Endodermal cell (in vitro differentiated cells): ENCODE measurements at regions not wholly inside any gene's neighbourhood (a gene's known extent, or its start where the extent isn't known, plus 50 kb on each side); places are given as distances from the start of the nearest gene placed in this dataset.

Experiments
- DNase-seq: peaks from one replicate; pipeline ENCODE4 v3.0.0-alpha.2; 2017
- H3K27ac ChIP-seq: 2 replicates; pipeline ENCODE4 v1.5.1; 2013; ENCODE audit warnings: mild to moderate bottlenecking, low read depth, low read length, moderate library complexity
- H3K27me3 ChIP-seq: 2 replicates; pipeline ENCODE4 v1.6.1; 2013; ENCODE audit warnings: mild to moderate bottlenecking, low read length, moderate library complexity; ENCODE audit not compliant: insufficient read depth, control insufficient read depth, poor library complexity, severe bottlenecking
- H3K36me3 ChIP-seq: 2 replicates; pipeline ENCODE4 v1.7.0; 2013; ENCODE audit warnings: mild to moderate bottlenecking, low read length, moderate library complexity; ENCODE audit not compliant: control insufficient read depth, insufficient read depth
- H3K4me1 ChIP-seq: one replicate; pipeline ENCODE4 v1.7.0; 2013; ENCODE audit warnings: low read length; ENCODE audit not compliant: control insufficient read depth, insufficient read depth
- H3K4me3 ChIP-seq: 2 replicates; pipeline ENCODE4 v1.5.1; 2013; ENCODE audit warnings: mild to moderate bottlenecking, low read length, moderate library complexity
- H3K9ac ChIP-seq: 2 replicates; pipeline ENCODE4 v1.6.1; 2013; ENCODE audit warnings: mild to moderate bottlenecking, low read length, moderate library complexity; ENCODE audit not compliant: poor library complexity, severe bottlenecking; ENCODE audit errors: extremely low read depth
- H3K9me3 ChIP-seq: 2 replicates; pipeline ENCODE4 v1.6.1; 2013; ENCODE audit warnings: mild to moderate bottlenecking, low read length, moderate library complexity; ENCODE audit not compliant: control insufficient read depth
- H3K27ac Mint-ChIP-seq: 2 replicates; pipeline ENCODE4 v1.8.0; 2020; ENCODE audit warnings: mixed read lengths
- H3K27me3 Mint-ChIP-seq: 2 replicates; pipeline ENCODE4 v1.8.0; 2021; ENCODE audit warnings: mild to moderate bottlenecking, mixed read lengths; ENCODE audit not compliant: insufficient read depth
- H3K36me3 Mint-ChIP-seq: 2 replicates; pipeline ENCODE4 v1.8.0; 2020; ENCODE audit warnings: low read depth, mixed read lengths
- H3K4me1 Mint-ChIP-seq: 2 replicates; pipeline ENCODE4 v1.8.0; 2020; ENCODE audit warnings: mixed read lengths
- H3K4me3 Mint-ChIP-seq: 2 replicates; pipeline ENCODE4 v1.8.0; 2020; ENCODE audit warnings: mild to moderate bottlenecking, moderate library complexity, mixed read lengths
- H3K9me3 Mint-ChIP-seq: 2 replicates; pipeline ENCODE4 v1.8.0; 2020; ENCODE audit warnings: mild to moderate bottlenecking, mixed read lengths
- WGBS, 2 experiments: methylation state at CpG; one replicate each; pipeline versions ENCODE4 v1.1.5 to v1.1.7; 2013; ENCODE audit warnings: missing lambda C conversion rate in 2 of 2, mixed read lengths in 1 of 2; ENCODE audit not compliant: insufficient coverage in 1 of 2, insufficient read length in 1 of 2; 5-methylcytosine and 5-hydroxymethylcytosine counted together
- TF ChIP-seq, protein P1 (sequence below): fragments of 200-600 bp; sonication (generic); conservative IDR thresholded peaks from 2 replicates; pipeline ENCODE4 v1.5.0; 2021; ENCODE audit warnings: antibody characterized with exemption, mild to moderate bottlenecking

DNA sequence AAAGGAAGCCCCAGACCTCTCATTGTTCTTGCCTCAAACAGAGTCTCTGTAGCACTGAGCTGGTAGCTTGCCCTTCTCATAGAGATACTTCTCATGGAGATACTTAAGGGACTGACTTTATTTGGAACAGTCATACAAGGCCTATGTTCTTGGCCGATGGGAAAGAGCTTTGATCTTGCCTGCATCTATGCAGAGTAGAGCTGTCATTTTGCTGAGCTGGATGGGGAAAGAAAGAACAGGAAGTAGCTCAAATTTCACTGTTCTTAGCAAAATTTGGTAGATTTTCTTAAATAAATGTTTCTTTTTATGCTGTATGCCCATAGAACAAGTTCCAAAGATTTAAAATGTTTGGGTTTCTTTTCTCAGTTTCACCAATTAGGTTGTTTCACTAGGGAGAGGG lies 119.3 kb upstream of the SEC61G start:
- no peaks in the 10 kb centered on the region for H3K36me3 Mint-ChIP-seq
- no peak overlapping the region for H3K9ac ChIP-seq
- no peaks in the 10 kb centered on the region for H3K36me3 ChIP-seq
- H3K27ac Mint-ChIP-seq: no peak overlapping the region
- no peak for DNase-seq
- TF ChIP-seq, protein P1, sequence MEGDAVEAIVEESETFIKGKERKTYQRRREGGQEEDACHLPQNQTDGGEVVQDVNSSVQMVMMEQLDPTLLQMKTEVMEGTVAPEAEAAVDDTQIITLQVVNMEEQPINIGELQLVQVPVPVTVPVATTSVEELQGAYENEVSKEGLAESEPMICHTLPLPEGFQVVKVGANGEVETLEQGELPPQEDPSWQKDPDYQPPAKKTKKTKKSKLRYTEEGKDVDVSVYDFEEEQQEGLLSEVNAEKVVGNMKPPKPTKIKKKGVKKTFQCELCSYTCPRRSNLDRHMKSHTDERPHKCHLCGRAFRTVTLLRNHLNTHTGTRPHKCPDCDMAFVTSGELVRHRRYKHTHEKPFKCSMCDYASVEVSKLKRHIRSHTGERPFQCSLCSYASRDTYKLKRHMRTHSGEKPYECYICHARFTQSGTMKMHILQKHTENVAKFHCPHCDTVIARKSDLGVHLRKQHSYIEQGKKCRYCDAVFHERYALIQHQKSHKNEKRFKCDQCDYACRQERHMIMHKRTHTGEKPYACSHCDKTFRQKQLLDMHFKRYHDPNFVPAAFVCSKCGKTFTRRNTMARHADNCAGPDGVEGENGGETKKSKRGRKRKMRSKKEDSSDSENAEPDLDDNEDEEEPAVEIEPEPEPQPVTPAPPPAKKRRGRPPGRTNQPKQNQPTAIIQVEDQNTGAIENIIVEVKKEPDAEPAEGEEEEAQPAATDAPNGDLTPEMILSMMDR: no peak
- no peaks in the 10 kb centered on the region for H3K4me1 Mint-ChIP-seq
- H3K4me1 ChIP-seq: no peaks in the 10 kb centered on the region
- no peaks in the 10 kb centered on the region for H3K27me3 Mint-ChIP-seq
- H3K27me3 ChIP-seq: no peaks in the 10 kb centered on the region
- WGBS, 2 experiments: 83 to 89% methylated on average over 1 of the region's 1 CpG
- H3K27ac ChIP-seq: no peak overlapping the region
- H3K9me3 Mint-ChIP-seq: no peaks in the 10 kb centered on the region
- H3K9me3 ChIP-seq: no peaks in the 10 kb centered on the region
- no peak overlapping the region for H3K4me3 ChIP-seq
- H3K4me3 Mint-ChIP-seq: no peak overlapping the region

DNA sequence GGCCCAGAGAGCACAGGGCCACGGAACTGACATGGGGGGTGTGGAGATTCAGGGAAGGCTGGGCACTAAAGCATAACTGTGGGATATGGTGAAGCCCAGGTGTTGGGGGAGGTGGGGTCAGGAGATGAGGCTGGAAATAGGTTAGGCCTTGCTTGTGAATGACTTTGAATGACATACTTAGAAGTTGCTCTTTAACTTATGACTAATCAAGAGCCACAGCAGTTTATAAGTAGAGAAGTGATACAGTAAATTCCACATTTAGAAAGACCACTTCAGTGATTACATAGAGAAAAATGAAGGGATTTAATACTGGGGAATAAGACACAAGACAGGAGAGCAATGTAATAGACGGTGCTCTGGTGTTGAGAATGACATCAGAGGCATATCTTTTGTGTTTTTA lies 120.8 kb upstream of the SEC61G start:
- TF ChIP-seq, protein P1: no peak
- H3K27ac Mint-ChIP-seq: no peak overlapping the region
- no peaks in the 10 kb centered on the region for H3K4me1 ChIP-seq

DNA sequence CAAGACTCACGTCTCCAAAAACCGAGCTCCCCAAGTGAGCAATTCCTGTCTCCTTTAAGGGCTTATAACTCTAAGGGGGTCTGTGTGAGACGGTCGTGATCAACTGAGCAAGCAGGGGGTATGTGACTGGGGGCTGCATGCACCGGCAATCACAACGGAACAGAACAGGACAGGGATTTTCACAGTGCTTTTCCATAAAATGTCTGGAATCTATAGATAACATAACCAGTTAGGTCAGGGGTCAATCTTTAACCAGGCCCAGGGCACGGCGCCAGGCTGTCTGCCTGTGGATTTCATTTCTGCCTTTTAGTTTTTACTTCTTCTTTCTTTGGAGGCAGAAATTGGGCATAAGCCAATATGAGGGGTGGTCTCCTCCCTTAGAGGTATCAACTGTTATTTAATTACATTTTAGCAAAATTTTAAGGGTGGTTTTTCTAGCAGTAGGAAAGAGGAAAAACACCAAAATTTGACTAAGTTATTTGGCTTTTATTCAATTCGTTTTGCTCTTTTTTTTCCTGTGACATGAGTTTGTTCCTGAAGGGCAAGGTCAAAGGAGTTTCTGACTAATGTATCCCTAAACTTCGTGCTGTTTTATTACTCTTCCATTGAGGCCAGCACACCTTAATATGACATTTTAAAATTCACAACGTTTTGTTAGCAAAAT lies 121.4 kb upstream of the SEC61G start:
- no peak overlapping the region for H3K4me3 ChIP-seq
- H3K9me3 Mint-ChIP-seq: no peaks in the 10 kb centered on the region
- no peak overlapping the region for H3K4me3 Mint-ChIP-seq
- no peaks in the 10 kb centered on the region for H3K36me3 Mint-ChIP-seq
- no peak overlapping the region for H3K27ac Mint-ChIP-seq
- no peaks in the 10 kb centered on the region for H3K4me1 Mint-ChIP-seq
- H3K9me3 ChIP-seq: no peaks in the 10 kb centered on the region
- no peaks in the 10 kb centered on the region for H3K4me1 ChIP-seq
- no peaks in the 10 kb centered on the region for H3K27me3 Mint-ChIP-seq
- H3K27me3 ChIP-seq: no peaks in the 10 kb centered on the region
- TF ChIP-seq, protein P1: no peak
- no peak for DNase-seq
- no peak overlapping the region for H3K9ac ChIP-seq
- no peak overlapping the region for H3K27ac ChIP-seq
- WGBS, 2 experiments: 68 to 91% methylated on average over 6 to 11 of the region's 11 CpGs
- no peaks in the 10 kb centered on the region for H3K36me3 ChIP-seq

More for the DNA sequence above, 120.8 kb upstream of the SEC61G start:
- H3K4me1 Mint-ChIP-seq: no peaks in the 10 kb centered on the region
- Histone ChIP-seq H3K9ac (no peak overlapping the region), H3K27me3 (no peaks in the 10 kb centered on the region), H3K4me3 (no peak overlapping the region), H3K9me3 (no peaks in the 10 kb centered on the region), H3K27ac (no peak overlapping the region), H3K36me3 (no peaks in the 10 kb centered on the region)
- H3K4me3 Mint-ChIP-seq: no peak overlapping the region
- no peaks in the 10 kb centered on the region for H3K9me3 Mint-ChIP-seq
- 93 to 100% methylated on average over 1 to 2 of the region's 2 CpGs for WGBS, 2 experiments
- DNase-seq: no peak
- H3K36me3 Mint-ChIP-seq: no peaks in the 10 kb centered on the region
- H3K27me3 Mint-ChIP-seq: no peaks in the 10 kb centered on the region
